ENCODE measurements at regions not wholly inside any gene's neighbourhood (a gene's known extent, or its start where the extent isn't known, plus 50 kb on each side); places are given as distances from the start of the nearest gene placed in this dataset.

DNA sequence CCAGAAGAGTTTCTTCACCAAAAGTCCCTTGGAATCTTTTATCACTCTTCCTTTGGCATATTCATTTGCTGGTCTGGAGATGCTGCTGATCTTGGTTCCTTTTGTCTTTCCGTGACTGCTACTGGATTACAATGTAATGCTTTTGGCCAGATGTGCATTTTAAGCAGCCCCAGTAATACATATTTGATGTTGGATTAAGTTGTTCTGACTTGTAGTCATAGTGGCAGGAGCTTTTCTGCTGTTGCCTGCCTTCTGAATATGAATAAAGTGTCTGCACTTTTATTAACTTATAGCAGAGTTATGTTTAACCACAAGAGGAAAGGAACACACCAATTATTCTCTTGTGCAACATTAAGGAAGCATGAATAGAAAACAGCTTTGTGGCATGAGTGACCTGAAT is 360.0 kb upstream of the DDI1 start:
- dilution Hi-C loops (cut with MboI; ENCODE audit: extremely low pct_ligation_motif_present, low sequenced_read_pairs) = no loop called here
- no peak for FAIRE-seq

More for the DNA sequence above, 360.0 kb upstream of the DDI1 start:
- DNase-seq (ENCODE audit: low read depth, low spot score) = no peak
- ChIA-PET POLR2A (no interaction called here), CTCF (no interaction called here)
- no peak for TF ChIP-seq MYC (IDR thresholded peaks at IDR 0.05; ENCODE audit: low read depth, low read length)
- no peak for TF ChIP-seq CTCF (IDR thresholded peaks at IDR 0.05; ENCODE audit: extremely low read depth in 1 of 2, insufficient read depth in 1 of 2, low read depth in 1 of 2, low read length in 2 of 2)
- TF ChIP-seq JUN (IDR thresholded peaks at IDR 0.05; ENCODE audit: borderline replicate concordance, insufficient read depth, insufficient read length, low read depth) = no peak
- no peak for TF ChIP-seq POLR2AphosphoS5 (IDR thresholded peaks at IDR 0.05; ENCODE audit: insufficient read depth, low read depth, low read length)
- TF ChIP-seq POLR2A (IDR thresholded peaks at IDR 0.05; ENCODE audit: low read depth, low read length) = no peak
- no peak for TF ChIP-seq GATA2 (IDR thresholded peaks at IDR 0.05; ENCODE audit: insufficient read depth, insufficient read length, low read depth, low read length)
- TF ChIP-seq MAX (IDR thresholded peaks at IDR 0.05; ENCODE audit: insufficient read depth, insufficient read length) = no peak
- no peak for TF ChIP-seq FOS (IDR thresholded peaks at IDR 0.05; ENCODE audit: borderline replicate concordance, insufficient read depth, low read length)
- no peak for TF ChIP-seq EZH2 (IDR thresholded peaks at IDR 0.05; ENCODE audit: borderline replicate concordance, low read depth, low read length, severe bottlenecking)
- Histone ChIP-seq H4K20me1 (replicated peaks; ENCODE audit: control insufficient read depth, extremely low read depth, insufficient read depth, low read length) (no peaks in the 10 kb centered on the region), H3K27ac (ENCODE audit: insufficient read depth, low read depth, low read length) (no peak overlapping the region), H3K36me3 (ENCODE audit: control insufficient read depth in 2 of 2, extremely low read depth in 1 of 2, insufficient read depth in 2 of 2, low read length in 2 of 2) (no peaks in the 10 kb centered on the region), H3K27me3 (ENCODE audit: control insufficient read depth in 2 of 2, insufficient read depth in 2 of 2, low read length in 2 of 2) (no peaks in the 10 kb centered on the region), H3K4me3 (replicated peaks in 1 of 3; ENCODE audit: insufficient read depth in 1 of 3, low read depth in 1 of 3, low read length in 3 of 3) (no peak overlapping the region), H3K4me2 (ENCODE audit: insufficient read depth, low read length) (no peak overlapping the region), H3K4me1 (ENCODE audit: control insufficient read depth, extremely low read depth, insufficient read depth, low read length) (peaks cover 9% of the 10 kb centered on the region), H3K79me2 (ENCODE audit: control insufficient read depth, insufficient read depth, low read length) (no peaks in the 10 kb centered on the region), H2AFZ (ENCODE audit: low read depth, low read length) (no peak overlapping the region), H3K9me1 (replicated peaks; ENCODE audit: control insufficient read depth, extremely low read depth, insufficient read depth, low read length) (no peaks in the 10 kb centered on the region), H3K9me3 (replicated peaks; ENCODE audit: control insufficient read depth, insufficient read depth, low read length) (no peaks in the 10 kb centered on the region), H3K9ac (replicated peaks; ENCODE audit: extremely low read depth, insufficient read depth, low read length) (no peak overlapping the region)
- no TSS peak for BruUV-seq (replicated peaks)
- intact Hi-C loops (cut with micrococcal nuclease) = no loop called here
